Peyer's patch (tissue), 4 donors: ENCODE measurements at regions not wholly inside any gene's neighbourhood (a gene's known extent, or its start where the extent isn't known, plus 50 kb on each side); places are given as distances from the start of the nearest gene placed in this dataset.

Experiments used
- CTCF ChIP-seq, 6 experiments: fragments of 450-650 bp in 4 of 6; fragments of 200-600 bp in 2 of 6; sonication (generic) in 1 of 6; IDR thresholded peaks; one replicate each; pipeline ENCODE4 v1.5.1; 2017 to 2019; ENCODE audit warnings: antibody characterized with exemption in 6 of 6, mild to moderate bottlenecking in 3 of 6, moderate library complexity in 1 of 6
- POLR2A ChIP-seq, 2 donors: fragments of 450-650 bp; IDR thresholded peaks; one replicate each; pipeline ENCODE4 v1.5.1; 2017; ENCODE audit warnings: antibody characterized with exemption in 2 of 2, mild to moderate bottlenecking in 2 of 2, moderate library complexity in 2 of 2

- TF ChIP-seq CTCF (IDR thresholded peaks at IDR 0.05): no peak
- TF ChIP-seq POLR2A (IDR thresholded peaks at IDR 0.05): no peak
Measured at GRCh38 chr5:97422678-97423077, 239.6 kb upstream of the RIOK2 start.
